ENCODE measurements at regions not wholly inside any gene's neighbourhood (a gene's known extent, or its start where the extent isn't known, plus 50 kb on each side); places are given as distances from the start of the nearest gene placed in this dataset.

GRCh38 chrX:124250835-124251437, 81.5 kb upstream of the TEX13D start:
- DNase-seq (ENCODE audit: low spot score), result no peak

GRCh38 chrX:124254611-124255010, 77.8 kb upstream of the TEX13D start:
- TF ChIP-seq CTCF (IDR thresholded peaks at IDR 0.05; ENCODE audit: extremely low read depth, missing control alignments), result no peak
- DNase-seq (ENCODE audit: low spot score), result no peak

More at GRCh38 chrX:124250835-124251437, 81.5 kb upstream of the TEX13D start:
- no peak for TF ChIP-seq CTCF (IDR thresholded peaks at IDR 0.05; ENCODE audit: extremely low read depth, missing control alignments)

- TF ChIP-seq CTCF (IDR thresholded peaks at IDR 0.05; ENCODE audit: extremely low read depth, missing control alignments), result no peak
- DNase-seq (ENCODE audit: low spot score), result no peak
Measured at GRCh38 chrX:124256216-124256615, 76.2 kb upstream of the TEX13D start.

- TF ChIP-seq CTCF (IDR thresholded peaks at IDR 0.05; ENCODE audit: extremely low read depth, missing control alignments), result no peak
- no peak for DNase-seq (ENCODE audit: low spot score)
Measured at GRCh38 chrX:124256629-124257380, 75.7 kb upstream of the TEX13D start.

- no peak for DNase-seq (ENCODE audit: low spot score)
- TF ChIP-seq CTCF (IDR thresholded peaks at IDR 0.05; ENCODE audit: extremely low read depth, missing control alignments), result no peak
Measured at GRCh38 chrX:124257924-124258702, 74.3 kb upstream of the TEX13D start.

GRCh38 chrX:124260845-124261244, 71.6 kb upstream of the TEX13D start:
- TF ChIP-seq CTCF (IDR thresholded peaks at IDR 0.05; ENCODE audit: extremely low read depth, missing control alignments), result no peak
- DNase-seq (ENCODE audit: low spot score), result no peak

GRCh38 chrX:124263743-124264142, 68.7 kb upstream of the TEX13D start:
- TF ChIP-seq CTCF (IDR thresholded peaks at IDR 0.05; ENCODE audit: extremely low read depth, missing control alignments), result no peak
- no peak for DNase-seq (ENCODE audit: low spot score)

Measured in GM20000 (cell line).